SK-N-SH (cell line): ENCODE measurements at regions not wholly inside any gene's neighbourhood (a gene's known extent, or its start where the extent isn't known, plus 50 kb on each side); places are given as distances from the start of the nearest gene placed in this dataset.

Experiments
- CTCF ChIA-PET: fragments of 300-600, 350-600 bp; formaldehyde crosslinking; extraction: SDS; loops from one replicate; lab custom pipeline; 2021; lab: Yijun Ruan, JAX
- POLR2A ChIA-PET: fragments of 350-600 bp; sonication (Branson Sonifier 250); formaldehyde crosslinking; extraction: SDS; loops from one replicate; lab custom pipeline; 2020; ENCODE audit warnings: antibody characterized with exemption, inconsistent platforms; lab: Yijun Ruan, JAX
- DNase-seq: peaks from one replicate; pipeline ENCODE4 v3.0.0; 2012
- H2AFZ ChIP-seq: fragments of 200-600 bp; sonication (generic); 2 replicates; pipeline ENCODE4 v1.8.1; 2016; ENCODE audit warnings: antibody characterized with exemption, mild to moderate bottlenecking, low read depth
- H3F3A ChIP-seq: fragments of 200-600 bp; sonication (generic); replicated peaks from 2 replicates; pipeline ENCODE3; 2016; ENCODE audit warnings: antibody characterized with exemption, mild to moderate bottlenecking; ENCODE audit not compliant: insufficient read depth
- H3K27ac ChIP-seq, 2 experiments: fragments of 200-500 bp in 1 of 2; fragments of 200-600 bp in 1 of 2; sonication (Bioruptor generic) in 1 of 2; sonication (generic), shearing (Covaris generic) in 1 of 2; 2 replicates each; pipeline versions ENCODE4 v1.5.1 to v1.6.1; 2014 to 2016; ENCODE audit warnings: low read depth in 2 of 2, inconsistent platforms in 1 of 2, low read length in 1 of 2, mild to moderate bottlenecking in 1 of 2, mixed read lengths in 1 of 2
- H3K27me3 ChIP-seq: fragments of 200-600 bp; sonication (generic), shearing (Covaris generic); 2 replicates; pipeline ENCODE4 v1.6.1; 2016; ENCODE audit warnings: mixed run types; ENCODE audit not compliant: insufficient read depth
- H3K36me3 ChIP-seq, 2 experiments: fragments of 200-500 bp in 1 of 2; fragments of 200-600 bp in 1 of 2; sonication (Bioruptor generic) in 1 of 2; sonication (generic) in 1 of 2; replicated peaks in 1 of 2; 2 replicates each; pipeline versions ENCODE3 to v1.5.1; 2014 to 2016; ENCODE audit warnings: low read length in 1 of 2, mild to moderate bottlenecking in 1 of 2; ENCODE audit not compliant: insufficient read depth in 2 of 2, control insufficient read depth in 1 of 2
- H3K4me1 ChIP-seq, 2 experiments: fragments of 200-500 bp in 1 of 2; fragments of 200-600 bp in 1 of 2; sonication (Bioruptor generic) in 1 of 2; sonication (generic), shearing (Covaris generic) in 1 of 2; 2 replicates each; pipeline versions ENCODE4 v1.5.1 to v1.6.1; 2014 to 2016; ENCODE audit warnings: low read depth in 1 of 2, low read length in 1 of 2, mixed run types in 1 of 2; ENCODE audit not compliant: insufficient read depth in 2 of 2, control insufficient read depth in 1 of 2
- H3K4me2 ChIP-seq: fragments of 200-600 bp; sonication (generic), shearing (Covaris generic); 2 replicates; pipeline ENCODE4 v1.6.1; 2017; ENCODE audit warnings: mixed run types
- H3K4me3 ChIP-seq, 2 experiments: fragments of 200-500 bp in 1 of 2; fragments of 200-600 bp in 1 of 2; sonication (Bioruptor generic) in 1 of 2; sonication (generic), shearing (Covaris generic) in 1 of 2; 2 replicates each; pipeline versions ENCODE4 v1.5.1 to v1.8.1; 2014 to 2016; ENCODE audit warnings: low read depth in 2 of 2, inconsistent platforms in 1 of 2, low read length in 1 of 2, mild to moderate bottlenecking in 1 of 2, mixed read lengths in 1 of 2, moderate library complexity in 1 of 2
- H3K79me2 ChIP-seq: fragments of 200-600 bp; sonication (generic); 2 replicates; pipeline ENCODE4 v1.8.1; 2017; ENCODE audit warnings: mild to moderate bottlenecking; ENCODE audit not compliant: insufficient read depth
- H3K9ac ChIP-seq: fragments of 200-600 bp; sonication (generic); 2 replicates; pipeline ENCODE4 v1.6.1; 2017; ENCODE audit warnings: mixed run types
- H3K9me2 ChIP-seq: fragments of 200-600 bp; sonication (generic); 2 replicates; pipeline ENCODE4 v1.6.1; 2017; ENCODE audit warnings: mixed run types
- H3K9me3 ChIP-seq: fragments of 200-600 bp; sonication (generic); 2 replicates; pipeline ENCODE4 v1.6.1; 2017; ENCODE audit warnings: mixed run types, mild to moderate bottlenecking, moderate library complexity
- H4K20me1 ChIP-seq: fragments of 200-600 bp; sonication (generic); 2 replicates; pipeline ENCODE4 v1.6.1; 2017; ENCODE audit warnings: mild to moderate bottlenecking, mixed run types; ENCODE audit not compliant: insufficient read depth
- FOSL2 ChIP-seq: IDR thresholded peaks from 2 replicates; pipeline ENCODE4 v1.4.0; 2012; ENCODE audit warnings: low read depth, mild to moderate bottlenecking, moderate library complexity, borderline replicate concordance
- IRF3 ChIP-seq: fragments of 150-350 bp; IDR thresholded peaks from 2 replicates; pipeline ENCODE4 v1.6.1; 2016; ENCODE audit warnings: mild to moderate bottlenecking, low read depth, low read length
- MAX ChIP-seq: IDR thresholded peaks from 2 replicates; pipeline ENCODE4 v1.4.0; 2012; ENCODE audit warnings: low read depth
- MEF2A ChIP-seq: IDR thresholded peaks from 2 replicates; pipeline ENCODE4 v1.4.0; 2012; ENCODE audit warnings: low read depth, borderline replicate concordance
- PBX3 ChIP-seq: IDR thresholded peaks from 2 replicates; pipeline ENCODE4; 2012
- POLR2AphosphoS5 ChIP-seq: IDR thresholded peaks from 2 replicates; pipeline ENCODE4 v1.6.1; 2012; ENCODE audit warnings: low read depth, low read length
- RAD21 ChIP-seq: IDR thresholded peaks from 2 replicates; pipeline ENCODE4 v1.6.1; 2012; ENCODE audit warnings: mild to moderate bottlenecking, low read length
- RCOR1 ChIP-seq: fragments of 150-350 bp; IDR thresholded peaks from 2 replicates; pipeline ENCODE4 v1.6.1; 2017; ENCODE audit warnings: antibody characterized with exemption, low read length
- RFX5 ChIP-seq: IDR thresholded peaks from 2 replicates; pipeline ENCODE4 v1.6.1; 2012; ENCODE audit warnings: mild to moderate bottlenecking, improper control_type of control experiment, low read length
- RXRA ChIP-seq: IDR thresholded peaks from 2 replicates; pipeline ENCODE4 v1.4.0; 2012; ENCODE audit warnings: low read depth, mild to moderate bottlenecking, borderline replicate concordance
- SIN3A ChIP-seq: IDR thresholded peaks from 2 replicates; pipeline ENCODE4 v1.6.1; 2012; ENCODE audit warnings: low read depth, mild to moderate bottlenecking, low read length, moderate library complexity, borderline replicate concordance
- SMC3 ChIP-seq: IDR thresholded peaks from 2 replicates; pipeline ENCODE4 v1.6.1; 2012; ENCODE audit warnings: low read depth, low read length, improper control_type of control experiment
- TAF1 ChIP-seq: IDR thresholded peaks from 2 replicates; pipeline ENCODE4 v1.6.1; 2012; ENCODE audit warnings: low read depth, mild to moderate bottlenecking, low read length, moderate library complexity, borderline replicate concordance
- TEAD4 ChIP-seq: IDR thresholded peaks from 2 replicates; pipeline ENCODE4 v1.4.0; 2012; ENCODE audit warnings: mild to moderate bottlenecking, borderline replicate concordance; ENCODE audit not compliant: insufficient read depth
- USF2 ChIP-seq: fragments of 150-350 bp; IDR thresholded peaks from 2 replicates; pipeline ENCODE4 v1.6.1; 2017; ENCODE audit warnings: antibody characterized with exemption, low read length, low read depth, borderline replicate concordance
- WGBS: methylation state at CpG from one replicate; pipeline ENCODE4 v1.1.6; 2017; ENCODE audit warnings: low lambda C conversion rate; 5-methylcytosine and 5-hydroxymethylcytosine counted together

- H3K9me2 ChIP-seq = no peaks in the 10 kb centered on the region
- H3K9me3 ChIP-seq = no peaks in the 10 kb centered on the region
- H3K27ac ChIP-seq = peak overlapping the region in 1 of 2 experiments; percentile 55; a peak in 1 of 4 replicates
- no peak overlapping the region for H3K9ac ChIP-seq
- DNase-seq = no peak
- WGBS = 56% methylated on average over 5 of the region's 8 CpGs
- H3K4me1 ChIP-seq = peaks cover 0 to 2% of the 10 kb centered on the region in 2 experiments; a peak in 1 of 4 replicates
- H3K36me3 ChIP-seq = no peaks in the 10 kb centered on the region
- no peaks in the 10 kb centered on the region for H3K27me3 ChIP-seq
- peak overlapping the region; percentile 20; the same call in 1 of the 2 replicates for H3K4me2 ChIP-seq
- H3K4me3 ChIP-seq = no peak overlapping the region
- TF ChIP-seq USF2 (no peak), TEAD4 (no peak), FOSL2 (no peak), RCOR1 (no peak)
- no peaks in the 10 kb centered on the region for H3F3A ChIP-seq
- H3K79me2 ChIP-seq = no peaks in the 10 kb centered on the region
- no peaks in the 10 kb centered on the region for H4K20me1 ChIP-seq
- ChIA-PET POLR2A (no interaction called here), CTCF (interaction anchor here (0.5 to 0.9 kb wide), 2 partner anchors 26 to 34 kb away, joined by 3 read pairs; no protein-coding TSS in a partner anchor)
- peak overlapping the region; percentile 17; the same call in 1 of the 2 replicates for H2AFZ ChIP-seq
Measured at GRCh38 chr3:101170062-101170771, 150.2 kb downstream of the IMPG2 start.

- TF ChIP-seq MEF2A (no peak), RAD21 (no peak), MAX (no peak)
- TF ChIP-seq, all 33 proteins: peak for 0
- H3K27ac ChIP-seq = no peak overlapping the region; a peak in 1 of 4 replicates
- H3K4me1 ChIP-seq = peaks cover 0 to 2% of the 10 kb centered on the region in 2 experiments; a peak in 1 of 4 replicates
- H3K36me3 ChIP-seq = no peaks in the 10 kb centered on the region
- no peak overlapping the region for H3K4me3 ChIP-seq
- no peaks in the 10 kb centered on the region for H3K27me3 ChIP-seq
- CTCF ChIA-PET = interaction anchor here (0.5 kb wide), 1 partner anchor 33 kb away, joined by 3 read pairs; no protein-coding TSS in a partner anchor
- no peaks in the 10 kb centered on the region for H3K9me2 ChIP-seq
- no peak for DNase-seq
- POLR2A ChIA-PET = no interaction called here
- H2AFZ ChIP-seq = 0 out of 2 replicates have a peak overlapping the region, but pooled peaks have one; percentile 17
- H4K20me1 ChIP-seq = no peaks in the 10 kb centered on the region
- no peak overlapping the region for H3K9ac ChIP-seq
- no peaks in the 10 kb centered on the region for H3F3A ChIP-seq
- WGBS = 86% methylated on average over 3 of the region's 3 CpGs
- H3K9me3 ChIP-seq = no peaks in the 10 kb centered on the region
- no peaks in the 10 kb centered on the region for H3K79me2 ChIP-seq
- H3K4me2 ChIP-seq = peak overlapping the region; percentile 20; the same call in 1 of the 2 replicates
Measured at GRCh38 chr3:101169516-101169915, 150.9 kb downstream of the IMPG2 start.

GRCh38 chr3:101167376-101167775, 153.0 kb downstream of the IMPG2 start:
- 93% methylated on average over 2 of the region's 2 CpGs for WGBS
- Histone ChIP-seq H3K4me1 (peaks cover 0 to 2% of the 10 kb centered on the region in 2 experiments; a peak in 1 of 4 replicates), H3K9ac (no peak overlapping the region), H3K4me2 (no peak overlapping the region), H3K4me3 (no peak overlapping the region), H3K79me2 (no peaks in the 10 kb centered on the region), H3F3A (no peaks in the 10 kb centered on the region), H3K27ac (no peak overlapping the region), H3K36me3 (no peaks in the 10 kb centered on the region), H4K20me1 (no peaks in the 10 kb centered on the region), H3K9me3 (no peaks in the 10 kb centered on the region), H2AFZ (no peak overlapping the region), H3K27me3 (no peaks in the 10 kb centered on the region), H3K9me2 (no peaks in the 10 kb centered on the region)
- ChIA-PET CTCF (interaction anchor here (1.5 kb wide), 1 partner anchor 29 kb away, joined by 5 read pairs; no protein-coding TSS in a partner anchor), POLR2A (no interaction called here)
- no peak for DNase-seq
- TF ChIP-seq POLR2AphosphoS5 (no peak), FOSL2 (no peak), PBX3 (no peak), RXRA (no peak), IRF3 (no peak), RFX5 (no peak), RCOR1 (no peak), SMC3 (no peak), SIN3A (no peak), TAF1 (no peak)
